ENCODE measurements at regions not wholly inside any gene's neighbourhood (a gene's known extent, or its start where the extent isn't known, plus 50 kb on each side); places are given as distances from the start of the nearest gene placed in this dataset.

DNA sequence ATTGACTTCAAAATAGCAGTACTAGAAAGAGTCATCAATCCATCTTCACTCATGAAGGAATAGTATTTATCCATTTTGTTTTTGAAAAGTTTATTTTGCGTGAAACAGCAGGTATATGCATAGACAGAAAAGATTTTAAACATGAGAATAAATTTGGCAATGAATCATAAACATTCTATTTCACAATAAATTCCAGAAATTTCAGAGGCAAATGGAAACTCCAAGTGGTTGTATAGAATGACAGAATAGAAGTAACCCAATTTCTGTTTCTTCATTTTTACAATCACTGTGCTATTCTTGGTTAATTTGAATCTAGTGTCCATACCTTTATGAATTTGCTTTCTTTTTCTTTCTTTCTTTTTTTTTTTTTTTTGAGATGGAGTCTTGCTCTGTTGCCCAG lies 173.0 kb upstream of the ECI2 start:
- TF ChIP-seq CTCF (IDR thresholded peaks at IDR 0.05; ENCODE audit: low read depth, low read length): no peak
- no peak for TF ChIP-seq EZH2phosphoT487 (IDR thresholded peaks at IDR 0.05; ENCODE audit: low read depth)
